ENCODE measurements at regions not wholly inside any gene's neighbourhood (a gene's known extent, or its start where the extent isn't known, plus 50 kb on each side); places are given as distances from the start of the nearest gene placed in this dataset.

GRCh38 chr18:24633121-24633520 is 172.7 kb downstream of the HRH4 start:
- no peak for TF ChIP-seq CTCF (IDR thresholded peaks at IDR 0.05; ENCODE audit: low read depth, low read length)
- in situ Hi-C loops (cut with HindIII; ENCODE audit: low sequenced_read_pairs) = no loop called here
- H3K4me3 ChIP-seq (ENCODE audit: low read depth, low read length) = no peak overlapping the region
- peak; percentile 1 for DNase-seq (ENCODE audit: low read depth, low spot score)

- TF ChIP-seq CTCF (IDR thresholded peaks at IDR 0.05; ENCODE audit: low read depth, low read length) = no peak
- in situ Hi-C loops (cut with HindIII; ENCODE audit: low sequenced_read_pairs) = no loop called here
- H3K4me3 ChIP-seq (ENCODE audit: low read depth, low read length) = no peak overlapping the region
- no peak for DNase-seq (ENCODE audit: low read depth, low spot score)
Measured at GRCh38 chr18:24649571-24649970, 189.1 kb downstream of the HRH4 start.

DNA sequence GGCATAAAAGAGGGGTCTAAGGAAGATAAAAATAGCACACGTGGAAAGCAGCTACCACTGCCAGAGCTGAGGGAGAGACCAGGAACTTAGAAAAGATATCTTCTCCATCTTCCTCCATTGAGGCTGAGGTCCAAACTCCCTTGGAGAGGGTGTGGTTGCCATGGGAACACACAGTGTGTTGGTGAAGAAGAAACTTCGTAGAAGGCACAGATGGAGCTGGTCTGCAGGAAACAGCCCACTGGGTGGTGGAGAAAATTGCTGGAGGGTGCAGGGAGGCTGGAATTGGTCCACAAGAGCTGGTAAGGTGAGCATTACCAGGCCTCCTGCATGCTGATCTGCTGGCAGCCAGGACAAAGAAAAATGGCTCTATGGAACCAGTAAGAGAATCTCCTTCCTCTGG is 191.0 kb downstream of the HRH4 start:
- H3K4me3 ChIP-seq (ENCODE audit: low read depth, low read length) = no peak overlapping the region
- in situ Hi-C loops (cut with HindIII; ENCODE audit: low sequenced_read_pairs) = no loop called here
- no peak for DNase-seq (ENCODE audit: low read depth, low spot score)
- TF ChIP-seq CTCF (IDR thresholded peaks at IDR 0.05; ENCODE audit: low read depth, low read length) = no peak

DNA sequence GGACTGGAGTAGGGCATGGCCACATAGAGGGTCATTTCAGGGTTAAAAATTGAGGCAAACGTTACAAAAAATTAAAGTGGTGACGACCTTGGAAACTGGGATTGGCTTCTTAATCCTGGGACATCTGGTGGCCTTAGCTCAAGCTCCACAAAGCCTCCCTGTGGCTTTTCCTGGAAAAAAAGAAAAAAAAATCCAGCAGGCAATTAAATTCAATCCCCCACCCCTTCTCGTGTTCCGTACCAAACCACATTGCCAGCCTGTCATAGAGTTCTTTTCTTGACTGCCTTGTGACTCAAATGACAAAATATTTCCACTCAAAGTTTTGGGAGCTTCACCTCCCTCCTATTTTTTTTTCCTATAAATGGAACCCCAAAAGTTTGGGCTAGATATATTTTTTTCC is 195.6 kb downstream of the HRH4 start:
- no peak overlapping the region for H3K4me3 ChIP-seq (ENCODE audit: low read depth, low read length)
- in situ Hi-C loops (cut with HindIII; ENCODE audit: low sequenced_read_pairs) = no loop called here
- no peak for DNase-seq (ENCODE audit: low read depth, low spot score)
- no peak for TF ChIP-seq CTCF (IDR thresholded peaks at IDR 0.05; ENCODE audit: low read depth, low read length)

DNA sequence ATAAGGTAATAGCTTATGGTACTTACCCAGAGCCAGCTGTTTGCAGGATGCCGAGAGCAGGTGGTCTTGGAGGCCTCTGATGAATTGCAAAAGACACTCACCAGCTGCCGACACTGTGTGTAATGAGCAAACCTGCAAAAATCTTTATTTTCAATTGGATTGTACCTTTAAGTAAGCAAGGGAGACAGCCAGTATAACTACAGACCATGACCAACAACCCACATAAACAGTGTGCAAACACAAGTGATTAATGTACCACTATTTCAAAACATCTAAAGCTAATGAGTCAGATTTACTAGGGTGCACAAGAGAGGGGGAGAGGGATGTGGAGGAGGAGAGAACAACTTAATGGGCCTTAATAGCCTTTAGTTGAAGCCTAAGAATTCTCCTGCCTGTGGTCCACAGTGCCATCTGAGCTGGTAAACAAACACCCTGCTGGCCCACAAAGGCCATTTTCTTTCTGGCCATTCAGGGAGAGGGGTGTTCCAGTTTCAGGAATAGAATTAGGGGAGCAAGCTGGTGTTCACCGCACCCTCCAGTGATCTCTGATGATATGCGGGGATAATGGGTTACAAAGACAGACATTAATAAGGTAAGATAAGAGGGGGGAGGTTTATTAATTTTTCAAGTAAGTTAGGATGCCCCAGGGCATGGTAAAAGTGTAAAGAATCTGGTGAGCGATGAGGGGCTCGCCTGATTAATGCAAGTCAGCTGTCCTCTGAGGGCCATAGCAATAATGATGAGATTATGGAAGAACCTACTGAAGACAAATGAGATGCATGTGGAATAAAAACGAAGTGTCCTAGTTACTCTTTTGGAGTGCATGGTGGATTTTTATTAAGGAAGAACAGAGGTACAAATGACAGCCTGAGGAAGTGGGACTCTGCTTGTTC is 196.4 kb downstream of the HRH4 start:
- in situ Hi-C loops (cut with HindIII; ENCODE audit: low sequenced_read_pairs) = no loop called here
- peak; percentile 6 for DNase-seq (ENCODE audit: low read depth, low spot score)
- no peak for TF ChIP-seq CTCF (IDR thresholded peaks at IDR 0.05; ENCODE audit: low read depth, low read length)
- no peak overlapping the region for H3K4me3 ChIP-seq (ENCODE audit: low read depth, low read length)

- H3K4me3 ChIP-seq (ENCODE audit: low read depth, low read length) = no peak overlapping the region
- in situ Hi-C loops (cut with HindIII; ENCODE audit: low sequenced_read_pairs) = no loop called here
Measured at GRCh38 chr18:24657444-24657842, 197.0 kb downstream of the HRH4 start.

More at GRCh38 chr18:24657444-24657842, 197.0 kb downstream of the HRH4 start:
- no peak for DNase-seq (ENCODE audit: low read depth, low spot score)
- TF ChIP-seq CTCF (IDR thresholded peaks at IDR 0.05; ENCODE audit: low read depth, low read length) = no peak
